ENCODE measurements at regions not wholly inside any gene's neighbourhood (a gene's known extent, or its start where the extent isn't known, plus 50 kb on each side); places are given as distances from the start of the nearest gene placed in this dataset.

GRCh38 chr11:45413156-45413858 lies 127.2 kb upstream of the SYT13 start:
- Histone ChIP-seq H3K4me3 (no peak overlapping the region), H3K36me3 (ENCODE audit: low read depth, missing control alignments) (no peaks in the 10 kb centered on the region), H3K27ac (no peak overlapping the region), H3K9me3 (no peaks in the 10 kb centered on the region), H3K4me1 (no peaks in the 10 kb centered on the region), H3K27me3 (no peaks in the 10 kb centered on the region)
- TF ChIP-seq CTCF (IDR thresholded peaks at IDR 0.05) (no peak), POLR2A (IDR thresholded peaks at IDR 0.05) (no peak)
- 79 to 80% methylated on average over 5 to 8 of the region's 8 CpGs for WGBS, 2 donors
- intact Hi-C loops (cut with DNase I; ENCODE audit: low total_unique reads), result no loop called here
- no peak for DNase-seq

- WGBS, 2 donors, result 70 to 73% methylated on average over 5 of the region's 5 CpGs
- no peak for TF ChIP-seq POLR2A (IDR thresholded peaks at IDR 0.05)
- no peak for TF ChIP-seq CTCF (IDR thresholded peaks at IDR 0.05)
- Histone ChIP-seq H3K4me1 (no peaks in the 10 kb centered on the region), H3K9me3 (no peaks in the 10 kb centered on the region), H3K4me3 (no peak overlapping the region), H3K27me3 (no peaks in the 10 kb centered on the region), H3K27ac (no peak overlapping the region), H3K36me3 (ENCODE audit: low read depth, missing control alignments) (no peaks in the 10 kb centered on the region)
- intact Hi-C loops (cut with DNase I; ENCODE audit: low total_unique reads), result no loop called here
- no peak for DNase-seq
These were observed 126.4 kb upstream of the SYT13 start for GRCh38 chr11:45412521-45412920.

GRCh38 chr11:45412051-45412471 lies 125.9 kb upstream of the SYT13 start:
- Histone ChIP-seq H3K36me3 (ENCODE audit: low read depth, missing control alignments) (no peaks in the 10 kb centered on the region), H3K4me3 (no peak overlapping the region), H3K4me1 (no peaks in the 10 kb centered on the region), H3K27me3 (no peaks in the 10 kb centered on the region), H3K9me3 (no peaks in the 10 kb centered on the region), H3K27ac (no peak overlapping the region)
- WGBS, 2 donors, result 59 to 79% methylated on average over 12 of the region's 12 CpGs
- intact Hi-C loops (cut with DNase I; ENCODE audit: low total_unique reads), result no loop called here
- no peak for TF ChIP-seq POLR2A (IDR thresholded peaks at IDR 0.05)
- no peak for TF ChIP-seq CTCF (IDR thresholded peaks at IDR 0.05)
- DNase-seq, result no peak

- TF ChIP-seq CTCF (IDR thresholded peaks at IDR 0.05) (no peak), POLR2A (IDR thresholded peaks at IDR 0.05) (no peak)
- intact Hi-C loops (cut with DNase I; ENCODE audit: low total_unique reads), result no loop called here
These were observed 125.2 kb upstream of the SYT13 start for GRCh38 chr11:45411228-45411946.

More at GRCh38 chr11:45411228-45411946, 125.2 kb upstream of the SYT13 start:
- 52 to 62% methylated on average over 7 of the region's 7 CpGs for WGBS, 2 donors
- no peaks in the 10 kb centered on the region for H3K36me3 ChIP-seq (ENCODE audit: low read depth, missing control alignments)
- no peaks in the 10 kb centered on the region for H3K9me3 ChIP-seq
- no peaks in the 10 kb centered on the region for H3K4me1 ChIP-seq
- H3K4me3 ChIP-seq, result no peak overlapping the region
- no peaks in the 10 kb centered on the region for H3K27me3 ChIP-seq
- H3K27ac ChIP-seq, result no peak overlapping the region
- no peak for DNase-seq
